Upper lobe of right lung (tissue), 1 donor: ENCODE measurements at regions not wholly inside any gene's neighbourhood (a gene's known extent, or its start where the extent isn't known, plus 50 kb on each side); places are given as distances from the start of the nearest gene placed in this dataset.

ENCODE experiments used
- ATAC-seq: fragments of 200-7000 bp; cut with Tn5 transposase; one replicate; pipeline ENCODE4 v1.9.1; 2020; ENCODE audit warnings: mild to moderate bottlenecking, moderate library complexity
- DNase-seq: peaks from one replicate; pipeline ENCODE4 v3.0.0-alpha.2; 2020
- H3K27ac ChIP-seq: fragments of 200-600 bp; one replicate; pipeline ENCODE4 v1.8.0; 2022
- H3K27me3 ChIP-seq: fragments of 200-600 bp; one replicate; pipeline ENCODE4 v1.8.0; 2022; ENCODE audit warnings: mild to moderate bottlenecking
- H3K36me3 ChIP-seq: fragments of 200-600 bp; one replicate; pipeline ENCODE4 v1.8.0; 2022
- H3K4me1 ChIP-seq: fragments of 200-600 bp; one replicate; pipeline ENCODE4 v1.8.0; 2022
- H3K4me3 ChIP-seq: fragments of 200-600 bp; one replicate; pipeline ENCODE4 v1.8.0; 2022; ENCODE audit warnings: mild to moderate bottlenecking
- H3K9me3 ChIP-seq: fragments of 200-600 bp; one replicate; pipeline ENCODE4 v1.8.0; 2022
- CTCF ChIP-seq: fragments of 200-600 bp; IDR thresholded peaks from one replicate; pipeline ENCODE4 v1.8.0; 2022; ENCODE audit warnings: antibody characterized with exemption
- intact Hi-C: fragments of 100-400 bp; cut with DNase I; formaldehyde crosslinking; loops from one replicate; pipeline ENCODE4 v1.11.0; 2022
- donor health status: DM: no; HTN: yes; CAD: no; lungs with severe emphysema.

- Histone ChIP-seq H3K27ac (no peak overlapping the region), H3K36me3 (no peaks in the 10 kb centered on the region), H3K9me3 (no peaks in the 10 kb centered on the region), H3K4me3 (no peak overlapping the region), H3K27me3 (no peaks in the 10 kb centered on the region), H3K4me1 (no peaks in the 10 kb centered on the region)
- TF ChIP-seq CTCF = no peak
- intact Hi-C loops = no loop called here
- DNase-seq = no peak
- ATAC-seq = no peak
Observed at GRCh38 chr14:25488961-25489360, 439.0 kb upstream of the STXBP6 start.

GRCh38 chr14:25485381-25485780 lies 435.4 kb upstream of the STXBP6 start:
- ATAC-seq = no peak
- H3K4me1 ChIP-seq = no peaks in the 10 kb centered on the region
- TF ChIP-seq CTCF = no peak
- DNase-seq = no peak
- no peaks in the 10 kb centered on the region for H3K36me3 ChIP-seq
- H3K4me3 ChIP-seq = no peak overlapping the region
- H3K27me3 ChIP-seq = no peaks in the 10 kb centered on the region
- no peak overlapping the region for H3K27ac ChIP-seq
- intact Hi-C loops = no loop called here
- no peaks in the 10 kb centered on the region for H3K9me3 ChIP-seq

GRCh38 chr14:25484906-25485305 lies 435.0 kb upstream of the STXBP6 start:
- Histone ChIP-seq H3K27ac (no peak overlapping the region), H3K27me3 (no peaks in the 10 kb centered on the region), H3K36me3 (no peaks in the 10 kb centered on the region), H3K4me3 (no peak overlapping the region), H3K9me3 (no peaks in the 10 kb centered on the region), H3K4me1 (no peaks in the 10 kb centered on the region)
- TF ChIP-seq CTCF = no peak
- no peak for ATAC-seq
- no peak for DNase-seq
- intact Hi-C loops = no loop called here

GRCh38 chr14:25484235-25484634 lies 434.3 kb upstream of the STXBP6 start:
- Histone ChIP-seq H3K4me1 (no peaks in the 10 kb centered on the region), H3K9me3 (no peaks in the 10 kb centered on the region), H3K4me3 (no peak overlapping the region), H3K36me3 (no peaks in the 10 kb centered on the region), H3K27me3 (no peaks in the 10 kb centered on the region), H3K27ac (no peak overlapping the region)
- intact Hi-C loops = no loop called here
- ATAC-seq = no peak
- no peak for DNase-seq
- no peak for TF ChIP-seq CTCF

- no peak for ATAC-seq
- H3K4me1 ChIP-seq = no peaks in the 10 kb centered on the region
Observed at GRCh38 chr14:25477316-25478098, 427.6 kb upstream of the STXBP6 start.

More at GRCh38 chr14:25477316-25478098, 427.6 kb upstream of the STXBP6 start:
- Histone ChIP-seq H3K4me3 (no peak overlapping the region), H3K27me3 (no peaks in the 10 kb centered on the region), H3K36me3 (no peaks in the 10 kb centered on the region), H3K9me3 (no peaks in the 10 kb centered on the region), H3K27ac (no peak overlapping the region)
- DNase-seq = no peak
- TF ChIP-seq CTCF = no peak
- intact Hi-C loops = no loop called here
